ENCODE measurements at regions not wholly inside any gene's neighbourhood (a gene's known extent, or its start where the extent isn't known, plus 50 kb on each side); places are given as distances from the start of the nearest gene placed in this dataset.

GRCh38 chr13:62960723-62961122 lies 1545.1 kb upstream of the PCDH20 start:
- no peak for DNase-seq

GRCh38 chr13:62933809-62934208 lies 1518.2 kb upstream of the PCDH20 start:
- peak; percentile 25 for DNase-seq

GRCh38 chr13:62932256-62932883 lies 1516.7 kb upstream of the PCDH20 start:
- DNase-seq = no peak

GRCh38 chr13:62931853-62932252 lies 1516.2 kb upstream of the PCDH20 start:
- DNase-seq = no peak

- DNase-seq = no peak
Observed at GRCh38 chr13:62924395-62924794, 1508.7 kb upstream of the PCDH20 start.

GRCh38 chr13:62920159-62920558 lies 1504.5 kb upstream of the PCDH20 start:
- DNase-seq = no peak

GRCh38 chr13:62919491-62919890 lies 1503.8 kb upstream of the PCDH20 start:
- no peak for DNase-seq

- no peak for DNase-seq
Observed at GRCh38 chr13:62910541-62911060, 1495.0 kb upstream of the PCDH20 start.

- no peak for DNase-seq
Observed at GRCh38 chr13:62908321-62908720, 1492.7 kb upstream of the PCDH20 start.

GRCh38 chr13:62906896-62907295 lies 1491.2 kb upstream of the PCDH20 start:
- no peak for DNase-seq

- DNase-seq = no peak
Observed at GRCh38 chr13:62906469-62906868, 1490.8 kb upstream of the PCDH20 start.

GRCh38 chr13:62887046-62887445 lies 1471.4 kb upstream of the PCDH20 start:
- no peak for DNase-seq

GRCh38 chr13:62879071-62879470 lies 1463.4 kb upstream of the PCDH20 start:
- DNase-seq = no peak

- DNase-seq = no peak
Observed at GRCh38 chr13:62875118-62875640, 1459.5 kb upstream of the PCDH20 start.

- DNase-seq = no peak
Observed at GRCh38 chr13:62850331-62850730, 1434.7 kb upstream of the PCDH20 start.

GRCh38 chr13:62847520-62847919 lies 1431.9 kb upstream of the PCDH20 start:
- DNase-seq = no peak

GRCh38 chr13:62846302-62846701 lies 1430.7 kb upstream of the PCDH20 start:
- DNase-seq = no peak

- no peak for DNase-seq
Observed at GRCh38 chr13:62839338-62839737, 1423.7 kb upstream of the PCDH20 start.

GRCh38 chr13:62838929-62839328 lies 1423.3 kb upstream of the PCDH20 start:
- no peak for DNase-seq

- peak; percentile 56 for DNase-seq
Observed at GRCh38 chr13:62837895-62838294, 1422.2 kb upstream of the PCDH20 start.

- DNase-seq = no peak
Observed at GRCh38 chr13:62829486-62829885, 1413.8 kb upstream of the PCDH20 start.

- no peak for DNase-seq
Observed at GRCh38 chr13:62799931-62800436, 1384.3 kb upstream of the PCDH20 start.

- no peak for DNase-seq
Observed at GRCh38 chr13:62799038-62799535, 1383.4 kb upstream of the PCDH20 start.

GRCh38 chr13:62793850-62794249 lies 1378.2 kb upstream of the PCDH20 start:
- no peak for DNase-seq

GRCh38 chr13:62781866-62782265 lies 1366.2 kb upstream of the PCDH20 start:
- DNase-seq = no peak

Measured in DMS53 (cell line).